NCI-H446 (cell line): ENCODE measurements at regions not wholly inside any gene's neighbourhood (a gene's known extent, or its start where the extent isn't known, plus 50 kb on each side); places are given as distances from the start of the nearest gene placed in this dataset.
"Not testable (repeated sequence)": the region's sequence is repeated elsewhere in the genome, so short reads cannot be mapped to it uniquely, and the experiment has no call there.

Source experiments
- DNase-seq, 2 experiments: peaks; one replicate each; lab custom pipeline; 2025; lab: John Stamatoyannopoulos, UW

GRCh38 chr11:80281194-80281593 is 840.4 kb upstream of the TENM4 start:
- no peak for DNase-seq

GRCh38 chr11:80280737-80281136 is 839.9 kb upstream of the TENM4 start:
- DNase-seq, result peak; percentile 60 to 86

- DNase-seq, result no peak
Measured at GRCh38 chr11:80261776-80262175, 820.9 kb upstream of the TENM4 start.

- not testable (repeated sequence) for DNase-seq
Measured at GRCh38 chr11:80257319-80258015, 816.6 kb upstream of the TENM4 start.

- no peak for DNase-seq
Measured at GRCh38 chr11:80255021-80255420, 814.2 kb upstream of the TENM4 start.

GRCh38 chr11:80241766-80242165 is 800.9 kb upstream of the TENM4 start:
- DNase-seq, result no peak

- DNase-seq, result no peak
Measured at GRCh38 chr11:80240245-80240644, 799.4 kb upstream of the TENM4 start.

GRCh38 chr11:80239217-80239616 is 798.4 kb upstream of the TENM4 start:
- DNase-seq, result no peak

- DNase-seq, result no peak
Measured at GRCh38 chr11:80227915-80228314, 787.1 kb upstream of the TENM4 start.

- DNase-seq, result no peak
Measured at GRCh38 chr11:80214413-80214812, 773.6 kb upstream of the TENM4 start.

GRCh38 chr11:80211673-80212072 is 770.8 kb upstream of the TENM4 start:
- no peak for DNase-seq

- no peak for DNase-seq
Measured at GRCh38 chr11:80204021-80204420, 763.2 kb upstream of the TENM4 start.

- no peak for DNase-seq
Measured at GRCh38 chr11:80196932-80197554, 756.2 kb upstream of the TENM4 start.

GRCh38 chr11:80196041-80196440 is 755.2 kb upstream of the TENM4 start:
- no peak for DNase-seq

- no peak for DNase-seq
Measured at GRCh38 chr11:80194625-80195024, 753.8 kb upstream of the TENM4 start.

- DNase-seq, result no peak
Measured at GRCh38 chr11:80194016-80194415, 753.2 kb upstream of the TENM4 start.

- DNase-seq, result no peak
Measured at GRCh38 chr11:80188076-80188627, 747.3 kb upstream of the TENM4 start.

GRCh38 chr11:80186692-80187091 is 745.9 kb upstream of the TENM4 start:
- DNase-seq, result no peak

GRCh38 chr11:80182901-80183300 is 742.1 kb upstream of the TENM4 start:
- DNase-seq, result no peak

- no peak for DNase-seq
Measured at GRCh38 chr11:80173371-80174136, 732.7 kb upstream of the TENM4 start.

GRCh38 chr11:80168796-80169195 is 728.0 kb upstream of the TENM4 start:
- DNase-seq, result no peak

- no peak for DNase-seq
Measured at GRCh38 chr11:80167766-80168165, 726.9 kb upstream of the TENM4 start.

GRCh38 chr11:80165744-80166143 is 724.9 kb upstream of the TENM4 start:
- DNase-seq, result no peak
